Mesenchymal stem cell (in vitro differentiated cells and primary cell): ENCODE measurements at regions not wholly inside any gene's neighbourhood (a gene's known extent, or its start where the extent isn't known, plus 50 kb on each side); places are given as distances from the start of the nearest gene placed in this dataset.

Source experiments
- DNase-seq: peaks from one replicate; pipeline ENCODE4 v3.0.0-alpha.2; 2013
- H2AFZ ChIP-seq: one replicate; pipeline ENCODE4 v1.6.1; 2013; ENCODE audit warnings: low read depth, mild to moderate bottlenecking, control low read depth, inconsistent platforms, low read length, moderate library complexity
- H2AK5ac ChIP-seq: 2 replicates; pipeline ENCODE4 v1.6.1; 2013; ENCODE audit warnings: low read length, moderate library complexity, mild to moderate bottlenecking, inconsistent platforms; ENCODE audit not compliant: severe bottlenecking
- H2BK120ac ChIP-seq: one replicate; pipeline ENCODE4 v1.6.1; 2013; ENCODE audit warnings: low read depth, mild to moderate bottlenecking, inconsistent platforms, low read length, moderate library complexity
- H2BK12ac ChIP-seq, 2 experiments: one replicate each; pipeline ENCODE4 v1.6.1; 2013; ENCODE audit warnings: inconsistent platforms in 2 of 2, low read length in 2 of 2, mild to moderate bottlenecking in 2 of 2, moderate library complexity in 2 of 2, control low read depth in 1 of 2
- H2BK15ac ChIP-seq: one replicate; pipeline ENCODE4 v1.6.1; 2013; ENCODE audit warnings: mild to moderate bottlenecking, low read depth, inconsistent platforms; ENCODE audit not compliant: poor library complexity, severe bottlenecking
- H2BK5ac ChIP-seq: 2 replicates; pipeline ENCODE4 v1.6.1; 2013; ENCODE audit warnings: low read depth, mild to moderate bottlenecking, low read length, control low read depth, inconsistent platforms; ENCODE audit not compliant: poor library complexity, severe bottlenecking
- H3K14ac ChIP-seq, 2 experiments: one replicate each; pipeline ENCODE4 v1.6.1; 2013; ENCODE audit warnings: inconsistent platforms in 2 of 2, low read length in 2 of 2, control low read depth in 1 of 2, mild to moderate bottlenecking in 1 of 2, moderate library complexity in 1 of 2
- H3K18ac ChIP-seq, 2 experiments: one replicate each; pipeline ENCODE4 v1.6.1; 2013; ENCODE audit warnings: inconsistent platforms in 2 of 2, low read length in 2 of 2, control low read depth in 1 of 2, low read depth in 1 of 2, mild to moderate bottlenecking in 1 of 2
- H3K23ac ChIP-seq, 2 experiments: one replicate each; pipeline ENCODE4 v1.6.1; 2013; ENCODE audit warnings: inconsistent platforms in 2 of 2, low read length in 2 of 2, mild to moderate bottlenecking in 2 of 2, moderate library complexity in 2 of 2, control low read depth in 1 of 2
- H3K27ac ChIP-seq: 2 replicates; pipeline ENCODE4 v1.5.1; 2013; ENCODE audit warnings: mild to moderate bottlenecking, moderate library complexity, low read length, control low read depth, inconsistent platforms; ENCODE audit not compliant: poor library complexity, severe bottlenecking
- H3K27me3 ChIP-seq, 2 experiments: 2 replicates each; pipeline versions ENCODE4 v1.6.1 to v1.7.0; 2013; ENCODE audit warnings: low read length in 2 of 2, mild to moderate bottlenecking in 2 of 2, moderate library complexity in 2 of 2, control low read depth in 1 of 2, inconsistent platforms in 1 of 2; ENCODE audit not compliant: control insufficient read depth in 1 of 2, insufficient read depth in 1 of 2
- H3K36me3 ChIP-seq, 2 experiments: 2 replicates each; pipeline versions ENCODE4 v1.6.1 to v1.7.0; 2013; ENCODE audit warnings: low read length in 2 of 2, control low read depth in 1 of 2, inconsistent platforms in 1 of 2, low read depth in 1 of 2, mild to moderate bottlenecking in 1 of 2; ENCODE audit not compliant: insufficient read depth in 2 of 2, control insufficient read depth in 1 of 2
- H3K4ac ChIP-seq, 2 experiments: one replicate each; pipeline ENCODE4 v1.6.1; 2013; ENCODE audit warnings: inconsistent platforms in 2 of 2, low read length in 2 of 2, mild to moderate bottlenecking in 2 of 2, moderate library complexity in 2 of 2, control low read depth in 1 of 2, low read depth in 1 of 2
- H3K4me1 ChIP-seq: 2 replicates; pipeline ENCODE4 v1.6.1; 2013; ENCODE audit warnings: low read depth, low read length, control low read depth; ENCODE audit not compliant: control insufficient read depth, insufficient read depth
- H3K4me2 ChIP-seq: 2 replicates; pipeline ENCODE4 v1.6.1; 2013; ENCODE audit warnings: low read length, mild to moderate bottlenecking, inconsistent platforms; ENCODE audit not compliant: poor library complexity, severe bottlenecking
- H3K4me3 ChIP-seq, 2 experiments: 2 replicates each; pipeline versions ENCODE4 v1.5.1 to v1.7.0; 2013; ENCODE audit warnings: low read length in 2 of 2, mild to moderate bottlenecking in 2 of 2, control low read depth in 1 of 2, low read depth in 1 of 2; ENCODE audit not compliant: insufficient read depth in 1 of 2
- H3K79me1 ChIP-seq: replicated peaks from 2 replicates; pipeline ENCODE4 v1.6.1; 2013; ENCODE audit warnings: mild to moderate bottlenecking, control low read depth, low read length, inconsistent platforms; ENCODE audit not compliant: poor library complexity, severe bottlenecking
- H3K9ac ChIP-seq: 2 replicates; pipeline ENCODE4 v1.7.0; 2013; ENCODE audit warnings: mild to moderate bottlenecking, low read length, moderate library complexity
- H3K9me3 ChIP-seq: 2 replicates; pipeline ENCODE4 v1.7.0; 2013; ENCODE audit warnings: mild to moderate bottlenecking, low read length; ENCODE audit not compliant: control insufficient read depth
- H4K8ac ChIP-seq: one replicate; pipeline ENCODE4 v1.6.1; 2013; ENCODE audit warnings: inconsistent platforms, mild to moderate bottlenecking, low read length, moderate library complexity
- H4K91ac ChIP-seq: one replicate; pipeline ENCODE4 v1.6.1; 2013; ENCODE audit warnings: mild to moderate bottlenecking, low read length, inconsistent platforms
- WGBS: methylation state at CpG from one replicate; pipeline ENCODE4 v1.1.7; 2013; ENCODE audit warnings: mixed read lengths; 5-methylcytosine and 5-hydroxymethylcytosine counted together

GRCh38 chr13:111907341-111907880 is 159.5 kb upstream of the SOX1 start:
- Histone ChIP-seq H3K18ac (no peak overlapping the region), H2BK12ac (no peak overlapping the region), H2BK120ac (no peak overlapping the region), H4K91ac (no peak overlapping the region), H3K23ac (no peak overlapping the region), H3K14ac (no peak overlapping the region), H3K36me3 (no peaks in the 10 kb centered on the region), H3K9me3 (peaks cover 3% of the 10 kb centered on the region), H3K27ac (no peak overlapping the region), H3K27me3 (no peaks in the 10 kb centered on the region), H3K4ac (no peak overlapping the region), H3K79me1 (no peaks in the 10 kb centered on the region), H2BK5ac (no peak overlapping the region), H3K4me1 (peaks cover 2% of the 10 kb centered on the region), H2BK15ac (no peak overlapping the region), H4K8ac (no peak overlapping the region), H3K4me3 (no peak overlapping the region), H2AFZ (no peak overlapping the region), H3K4me2 (no peak overlapping the region), H3K9ac (no peak overlapping the region), H2AK5ac (no peak overlapping the region)
- WGBS: 63% methylated on average over 5 of the region's 5 CpGs
- DNase-seq: no peak

- Histone ChIP-seq H3K36me3 (no peaks in the 10 kb centered on the region), H3K27ac (no peak overlapping the region), H3K18ac (no peak overlapping the region), H4K91ac (no peak overlapping the region), H3K79me1 (no peaks in the 10 kb centered on the region), H2BK15ac (no peak overlapping the region), H4K8ac (no peak overlapping the region), H3K14ac (no peak overlapping the region), H2BK12ac (no peak overlapping the region), H2AFZ (no peak overlapping the region), H3K4me3 (no peak overlapping the region), H3K23ac (no peak overlapping the region), H3K4me2 (no peak overlapping the region), H2BK120ac (no peak overlapping the region), H3K9me3 (peaks cover 3% of the 10 kb centered on the region), H2AK5ac (no peak overlapping the region), H2BK5ac (no peak overlapping the region), H3K9ac (no peak overlapping the region), H3K27me3 (no peaks in the 10 kb centered on the region), H3K4ac (no peak overlapping the region), H3K4me1 (no peaks in the 10 kb centered on the region)
- DNase-seq: no peak
- WGBS: 86% methylated on average over 9 of the region's 13 CpGs
Observed at GRCh38 chr13:111908361-111908760, 158.6 kb upstream of the SOX1 start.

- no peak overlapping the region for H3K27ac ChIP-seq
- H3K9ac ChIP-seq: no peak overlapping the region
- no peak overlapping the region for H3K23ac ChIP-seq
- H2BK5ac ChIP-seq: no peak overlapping the region
- no peak overlapping the region for H2BK12ac ChIP-seq
- DNase-seq: no peak
- no peak overlapping the region for H3K18ac ChIP-seq
- no peak overlapping the region for H4K91ac ChIP-seq
- H2BK15ac ChIP-seq: no peak overlapping the region
- WGBS: 85% methylated on average over 8 of the region's 8 CpGs
- H3K4ac ChIP-seq: no peak overlapping the region
- H3K9me3 ChIP-seq: peaks cover 3% of the 10 kb centered on the region
- H4K8ac ChIP-seq: no peak overlapping the region
- H3K4me3 ChIP-seq: no peak overlapping the region
- H2BK120ac ChIP-seq: no peak overlapping the region
- H3K27me3 ChIP-seq: no peaks in the 10 kb centered on the region
- no peak overlapping the region for H3K4me2 ChIP-seq
- H3K79me1 ChIP-seq: no peaks in the 10 kb centered on the region
- H2AK5ac ChIP-seq: no peak overlapping the region
- no peak overlapping the region for H2AFZ ChIP-seq
- no peak overlapping the region for H3K14ac ChIP-seq
- no peaks in the 10 kb centered on the region for H3K4me1 ChIP-seq
- no peaks in the 10 kb centered on the region for H3K36me3 ChIP-seq
Observed at GRCh38 chr13:111908981-111909380, 158.0 kb upstream of the SOX1 start.

GRCh38 chr13:111909501-111909900 is 157.4 kb upstream of the SOX1 start:
- Histone ChIP-seq H3K23ac (no peak overlapping the region), H3K4me1 (no peaks in the 10 kb centered on the region), H3K9ac (no peak overlapping the region), H2AK5ac (no peak overlapping the region), H3K9me3 (peaks cover 3% of the 10 kb centered on the region), H2BK5ac (no peak overlapping the region), H2AFZ (no peak overlapping the region), H2BK12ac (no peak overlapping the region), H2BK120ac (no peak overlapping the region), H3K14ac (no peak overlapping the region), H3K36me3 (no peaks in the 10 kb centered on the region), H3K4me2 (no peak overlapping the region), H4K91ac (no peak overlapping the region), H3K18ac (no peak overlapping the region), H3K27ac (no peak overlapping the region), H3K4me3 (peak overlapping the region in 1 of 2 experiments; percentile 23), H3K4ac (no peak overlapping the region), H3K79me1 (no peaks in the 10 kb centered on the region), H2BK15ac (no peak overlapping the region), H3K27me3 (no peaks in the 10 kb centered on the region), H4K8ac (no peak overlapping the region)
- WGBS: 86% methylated on average over 12 of the region's 12 CpGs
- no peak for DNase-seq
